H1 (cell line): ENCODE measurements at regions not wholly inside any gene's neighbourhood (a gene's known extent, or its start where the extent isn't known, plus 50 kb on each side); places are given as distances from the start of the nearest gene placed in this dataset.

Experiments
- CBX5 ChIP-seq: fragments of 300-800, 300-1000 bp; sonication (generic); IDR thresholded peaks from 2 replicates; pipeline ENCODE4 v1.7.1; 2016; ENCODE audit warnings: antibody characterized with exemption, low read length, low read depth
- CREB1 ChIP-seq: IDR thresholded peaks from 2 replicates; pipeline ENCODE4 v1.6.1; 2012; ENCODE audit warnings: inconsistent platforms
- EP300 ChIP-seq, 2 experiments: IDR thresholded peaks; 1 replicate in 1 of 2; 2 replicates in 1 of 2; pipeline ENCODE4 v1.6.1; 2011 to 2012; ENCODE audit warnings: low read depth in 2 of 2, low read length in 2 of 2, mild to moderate bottlenecking in 2 of 2, borderline replicate concordance in 1 of 2, inconsistent platforms in 1 of 2, moderate library complexity in 1 of 2
- JUND ChIP-seq: IDR thresholded peaks from 2 replicates; pipeline ENCODE4 v1.6.1; 2011; ENCODE audit warnings: mild to moderate bottlenecking, improper control_type of control experiment, low read length
- NRF1 ChIP-seq: IDR thresholded peaks from 2 replicates; pipeline ENCODE4 v1.6.1; 2011; ENCODE audit warnings: mild to moderate bottlenecking, low read depth, low read length, improper control_type of control experiment
- POLR2A ChIP-seq, 2 experiments: IDR thresholded peaks; 1 replicate in 1 of 2; 2 replicates in 1 of 2; pipeline ENCODE4 v1.6.1; 2011; ENCODE audit warnings: low read depth in 2 of 2, low read length in 2 of 2, mild to moderate bottlenecking in 2 of 2; ENCODE audit errors: control extremely low read depth in 1 of 2
- POLR2AphosphoS5 ChIP-seq: IDR thresholded peaks from 2 replicates; pipeline ENCODE4 v1.6.1; 2011; ENCODE audit warnings: low read depth, low read length
- RFX5 ChIP-seq: IDR thresholded peaks from 2 replicates; pipeline ENCODE4 v1.6.1; 2011; ENCODE audit warnings: low read depth, low read length, improper control_type of control experiment, borderline replicate concordance
- SIN3A ChIP-seq, 2 experiments: IDR thresholded peaks in 1 of 2; conservative IDR thresholded peaks in 1 of 2; 2 replicates each; pipeline ENCODE4 v1.6.1; 2011 to 2012; ENCODE audit warnings: low read length in 2 of 2, improper control_type of control experiment in 1 of 2, low read depth in 1 of 2, mild to moderate bottlenecking in 1 of 2
- SP1 ChIP-seq: IDR thresholded peaks from 2 replicates; pipeline ENCODE4 v1.6.1; 2011; ENCODE audit warnings: low read depth, low read length
- TEAD4 ChIP-seq: IDR thresholded peaks from 2 replicates; pipeline ENCODE4 v1.6.1; 2012; ENCODE audit warnings: low read depth, low read length, inconsistent platforms, mixed read lengths
- YY1 ChIP-seq: IDR thresholded peaks from 2 replicates; pipeline ENCODE4 v1.6.1; 2011; ENCODE audit warnings: low read depth, mild to moderate bottlenecking, low read length
- TF ChIP-seq, protein P1 (sequence below), 3 experiments: IDR thresholded peaks; 1 replicate in 2 of 3; 2 replicates in 1 of 3; pipeline versions ENCODE4 v1.5.1 to v1.6.1; 2011; ENCODE audit warnings: low read length in 3 of 3, mild to moderate bottlenecking in 3 of 3, inconsistent platforms in 2 of 3, low read depth in 1 of 3, moderate library complexity in 1 of 3; ENCODE audit not compliant: insufficient read depth in 1 of 3; ENCODE audit errors: control extremely low read depth in 1 of 3

DNA sequence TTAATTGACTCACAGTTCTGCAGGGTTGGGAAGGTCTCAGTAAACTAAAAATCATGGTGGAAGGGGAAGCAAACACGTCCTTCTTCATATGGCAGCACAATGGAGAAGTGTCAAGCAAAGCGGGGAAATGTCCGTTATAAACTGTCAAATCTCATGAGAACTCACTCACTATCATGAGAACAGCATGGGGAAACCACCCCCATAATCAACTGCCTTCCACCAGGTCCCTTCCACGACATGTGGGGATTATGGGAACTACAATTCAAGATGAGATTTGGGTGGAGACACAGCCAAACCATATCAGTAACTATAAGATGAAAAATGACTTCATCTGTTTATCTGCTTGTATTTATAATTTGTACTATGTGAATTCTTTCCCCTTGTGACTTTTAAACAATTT is 577.6 kb upstream of the MDGA2 start:
- TF ChIP-seq, protein P1, sequence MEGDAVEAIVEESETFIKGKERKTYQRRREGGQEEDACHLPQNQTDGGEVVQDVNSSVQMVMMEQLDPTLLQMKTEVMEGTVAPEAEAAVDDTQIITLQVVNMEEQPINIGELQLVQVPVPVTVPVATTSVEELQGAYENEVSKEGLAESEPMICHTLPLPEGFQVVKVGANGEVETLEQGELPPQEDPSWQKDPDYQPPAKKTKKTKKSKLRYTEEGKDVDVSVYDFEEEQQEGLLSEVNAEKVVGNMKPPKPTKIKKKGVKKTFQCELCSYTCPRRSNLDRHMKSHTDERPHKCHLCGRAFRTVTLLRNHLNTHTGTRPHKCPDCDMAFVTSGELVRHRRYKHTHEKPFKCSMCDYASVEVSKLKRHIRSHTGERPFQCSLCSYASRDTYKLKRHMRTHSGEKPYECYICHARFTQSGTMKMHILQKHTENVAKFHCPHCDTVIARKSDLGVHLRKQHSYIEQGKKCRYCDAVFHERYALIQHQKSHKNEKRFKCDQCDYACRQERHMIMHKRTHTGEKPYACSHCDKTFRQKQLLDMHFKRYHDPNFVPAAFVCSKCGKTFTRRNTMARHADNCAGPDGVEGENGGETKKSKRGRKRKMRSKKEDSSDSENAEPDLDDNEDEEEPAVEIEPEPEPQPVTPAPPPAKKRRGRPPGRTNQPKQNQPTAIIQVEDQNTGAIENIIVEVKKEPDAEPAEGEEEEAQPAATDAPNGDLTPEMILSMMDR (IDR thresholded peaks at IDR 0.05; ENCODE audit: control extremely low read depth in 1 of 3, insufficient read depth in 1 of 3, low read depth in 1 of 3, low read length in 3 of 3): no peak
- TF ChIP-seq EP300 (IDR thresholded peaks at IDR 0.05; ENCODE audit: borderline replicate concordance in 1 of 2, low read depth in 2 of 2, low read length in 2 of 2) (no peak), RFX5 (no peak), POLR2AphosphoS5 (peak; percentile 40; the same call in 1 of the 2 replicates), CREB1 (no peak), NRF1 (no peak), CBX5 (no peak), JUND (no peak), SP1 (no peak), TEAD4 (no peak), POLR2A (IDR thresholded peaks at IDR 0.05; ENCODE audit: control extremely low read depth in 1 of 2, low read depth in 2 of 2, low read length in 2 of 2) (no peak), SIN3A (conservative IDR thresholded peaks at IDR 0.05 in 1 of 2, IDR thresholded peaks at IDR 0.05 in 1 of 2; ENCODE audit: low read depth in 1 of 2, low read length in 2 of 2) (no peak), YY1 (no peak)
